HUES6 (cell line): ENCODE measurements at regions not wholly inside any gene's neighbourhood (a gene's known extent, or its start where the extent isn't known, plus 50 kb on each side); places are given as distances from the start of the nearest gene placed in this dataset.
"Not testable (repeated sequence)": the region's sequence is repeated elsewhere in the genome, so short reads cannot be mapped to it uniquely, and the experiment has no call there.

Experiments
- H3K27ac ChIP-seq: 2 replicates; pipeline ENCODE4 v1.7.0; 2013; ENCODE audit warnings: low read depth, mild to moderate bottlenecking, low read length, inconsistent platforms
- H3K27me3 ChIP-seq: 2 replicates; pipeline ENCODE4 v1.6.1; 2013; ENCODE audit warnings: low read length; ENCODE audit not compliant: control insufficient read depth, insufficient read depth
- H3K36me3 ChIP-seq: 2 replicates; pipeline ENCODE4 v1.6.1; 2013; ENCODE audit warnings: low read length; ENCODE audit not compliant: control insufficient read depth, insufficient read depth
- H3K4me1 ChIP-seq: 2 replicates; pipeline ENCODE4 v1.6.1; 2013; ENCODE audit warnings: low read length; ENCODE audit not compliant: control insufficient read depth, insufficient read depth
- H3K4me3 ChIP-seq: 2 replicates; pipeline ENCODE4 v1.5.1; 2013; ENCODE audit warnings: low read depth, low read length
- H3K9ac ChIP-seq: one replicate; pipeline ENCODE4 v1.6.1; 2013; ENCODE audit warnings: mild to moderate bottlenecking, low read length
- H3K9me3 ChIP-seq: 2 replicates; pipeline ENCODE4 v1.6.1; 2013; ENCODE audit warnings: low read depth, low read length; ENCODE audit not compliant: control insufficient read depth, insufficient read depth

DNA sequence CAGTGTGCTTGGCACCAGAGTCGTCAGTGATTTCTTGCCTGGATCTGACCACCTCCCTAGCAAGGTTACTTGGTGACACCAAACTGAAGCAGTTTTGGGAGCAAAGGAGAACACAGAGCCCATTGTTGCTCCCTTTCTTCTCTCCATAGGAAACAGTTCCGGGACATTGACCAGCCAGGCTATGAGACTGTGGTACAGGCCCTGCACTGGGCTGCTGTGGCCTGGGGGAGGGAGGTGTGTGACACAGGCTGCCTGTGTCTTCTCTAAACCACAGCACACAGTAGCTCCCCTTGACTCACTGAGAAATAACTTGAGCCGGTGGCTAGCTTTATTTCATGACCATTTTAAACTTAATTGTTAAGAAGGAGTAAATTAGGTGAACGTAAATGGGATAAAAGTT lies 214.8 kb upstream of the UBL3 start:
- H3K9me3 ChIP-seq = peaks cover 3% of the 10 kb centered on the region; the same call in 1 of the 2 replicates
- no peak overlapping the region for H3K4me3 ChIP-seq
- H3K27ac ChIP-seq = no peak overlapping the region
- H3K4me1 ChIP-seq = peaks cover 3% of the 10 kb centered on the region; the same call in 1 of the 2 replicates
- H3K9ac ChIP-seq = no peak overlapping the region
- no peaks in the 10 kb centered on the region for H3K27me3 ChIP-seq
- H3K36me3 ChIP-seq = no peaks in the 10 kb centered on the region

DNA sequence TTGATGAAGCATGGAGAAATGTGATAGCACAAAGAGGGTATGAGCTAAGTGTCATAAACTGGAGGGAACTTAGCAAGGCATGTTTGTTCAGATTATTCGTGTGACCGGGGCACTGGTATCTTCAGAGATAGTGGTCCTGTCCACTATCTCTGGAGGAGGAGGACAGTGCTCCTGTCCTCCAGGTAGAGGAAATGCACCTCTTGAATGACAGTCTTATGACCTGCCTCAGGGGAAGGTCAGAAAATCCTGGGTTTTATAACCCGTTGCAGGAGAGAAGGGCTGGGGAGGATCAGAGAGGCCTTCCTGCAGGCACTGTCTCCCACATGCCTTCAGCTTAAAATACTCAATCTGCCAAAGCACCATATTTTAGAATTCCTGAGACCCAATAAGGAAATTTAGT lies 213.5 kb upstream of the UBL3 start:
- Histone ChIP-seq H3K27me3 (no peaks in the 10 kb centered on the region), H3K36me3 (no peaks in the 10 kb centered on the region), H3K4me3 (no peak overlapping the region), H3K4me1 (peaks cover 3% of the 10 kb centered on the region; the same call in 1 of the 2 replicates), H3K9me3 (peaks cover 4% of the 10 kb centered on the region; the same call in 1 of the 2 replicates), H3K9ac (no peak overlapping the region), H3K27ac (no peak overlapping the region)

DNA sequence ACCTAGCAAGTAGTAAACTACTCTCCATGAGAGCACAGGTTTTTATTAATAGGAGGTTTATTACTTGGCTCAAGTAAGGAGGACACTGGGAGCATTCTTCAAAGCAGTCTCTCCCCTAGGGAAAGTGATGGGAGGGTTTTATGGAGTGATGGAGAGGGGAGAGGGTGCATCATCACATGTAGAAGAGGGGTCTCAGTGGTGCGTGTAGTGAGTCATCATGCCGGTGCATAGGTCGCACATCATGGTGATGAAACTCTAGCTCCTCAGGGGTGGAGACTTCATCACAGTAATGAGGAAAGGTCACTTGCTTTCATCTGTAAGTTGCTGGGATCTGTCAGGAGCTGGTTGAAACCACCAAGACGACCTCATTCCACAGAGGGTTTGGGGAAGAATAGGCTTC lies 210.8 kb upstream of the UBL3 start:
- H3K27me3 ChIP-seq = no peaks in the 10 kb centered on the region
- H3K4me3 ChIP-seq = no peak overlapping the region
- 0 out of 2 replicates have a peak, but pooled peaks cover 3% of the 10 kb centered on the region for H3K4me1 ChIP-seq
- peaks cover 24% of the 10 kb centered on the region for H3K9me3 ChIP-seq
- no peak overlapping the region for H3K9ac ChIP-seq
- no peak overlapping the region for H3K27ac ChIP-seq
- no peaks in the 10 kb centered on the region for H3K36me3 ChIP-seq

DNA sequence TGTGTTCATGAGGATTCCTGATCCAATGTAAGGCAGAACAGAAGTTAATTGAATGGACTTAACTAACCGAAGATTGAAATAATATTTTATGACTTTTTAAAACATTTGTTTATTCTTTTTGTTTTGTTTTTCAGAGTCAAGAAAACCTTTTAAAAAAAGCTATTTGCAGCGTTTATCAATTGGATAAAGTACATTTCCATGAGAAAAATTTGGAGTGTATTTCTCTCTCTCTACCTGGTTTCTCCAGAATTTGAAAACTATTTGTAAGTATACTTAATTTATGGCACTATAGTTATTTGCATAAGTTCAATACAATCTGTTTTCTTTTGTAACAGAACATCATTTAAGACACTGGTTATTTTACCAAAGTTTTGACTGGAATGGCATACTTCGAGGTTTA lies 208.0 kb upstream of the UBL3 start:
- H3K36me3 ChIP-seq = no peaks in the 10 kb centered on the region

DNA sequence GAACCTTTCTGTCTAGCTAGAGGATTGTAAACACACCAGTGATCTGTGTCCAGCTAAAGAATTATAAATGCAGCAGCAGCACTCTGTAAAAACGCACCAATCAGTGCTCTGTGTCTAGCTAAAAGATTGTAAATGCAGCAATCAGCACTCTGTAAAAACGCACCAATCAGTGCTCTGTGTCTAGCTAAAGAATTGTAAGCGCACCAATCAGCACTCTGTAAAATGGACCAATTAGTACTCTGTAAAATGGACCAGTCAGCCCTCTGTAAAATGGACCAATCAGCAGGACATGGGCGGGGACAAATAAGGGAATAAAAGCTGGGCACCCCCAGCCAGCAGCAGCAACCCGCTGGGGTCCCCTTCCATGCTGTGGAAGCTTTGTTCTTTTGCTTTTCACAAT lies 204.1 kb upstream of the UBL3 start:
- not testable (repeated sequence) for H3K4me3 ChIP-seq, H3K36me3 ChIP-seq, H3K9ac ChIP-seq, H3K27me3 ChIP-seq
- peaks cover 24% of the 10 kb centered on the region for H3K9me3 ChIP-seq
- 0 out of 2 replicates have a peak overlapping the region, but pooled peaks have one; percentile 42 for H3K27ac ChIP-seq
- H3K4me1 ChIP-seq = peaks cover 28% of the 10 kb centered on the region

More for the DNA sequence above, 208.0 kb upstream of the UBL3 start:
- no peak overlapping the region for H3K27ac ChIP-seq
- no peaks in the 10 kb centered on the region for H3K27me3 ChIP-seq
- H3K9ac ChIP-seq = no peak overlapping the region
- H3K4me1 ChIP-seq = peaks cover 12% of the 10 kb centered on the region
- no peak overlapping the region for H3K4me3 ChIP-seq
- H3K9me3 ChIP-seq = peaks cover 24% of the 10 kb centered on the region

DNA sequence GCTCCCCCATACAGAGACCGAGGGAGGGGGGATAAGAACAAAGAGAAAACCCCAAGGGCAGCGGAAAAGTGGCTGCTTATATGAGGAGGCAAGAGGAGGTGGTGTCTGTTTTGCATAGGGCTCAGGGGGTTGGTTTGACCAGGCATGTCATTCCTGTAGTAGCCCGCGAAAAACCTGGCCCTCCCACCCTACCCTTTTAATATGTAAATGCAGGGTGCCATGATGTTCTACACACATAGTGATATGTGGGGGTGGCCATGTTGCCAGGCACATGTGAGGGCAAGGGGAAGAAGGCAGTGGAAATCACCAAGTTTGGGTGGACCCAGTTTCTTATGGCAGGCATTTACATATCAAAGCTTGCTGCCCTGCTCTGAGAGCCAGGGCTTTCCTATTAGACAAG lies 203.5 kb upstream of the UBL3 start:
- Histone ChIP-seq H3K27ac (peak overlapping the region; percentile 83; the same call in 1 of the 2 replicates), H3K4me3 (peak overlapping the region; percentile 23; the same call in 1 of the 2 replicates), H3K9ac (peak overlapping the region; percentile 61), H3K36me3 (no peaks in the 10 kb centered on the region), H3K27me3 (no peaks in the 10 kb centered on the region), H3K4me1 (peaks cover 28% of the 10 kb centered on the region), H3K9me3 (peaks cover 24% of the 10 kb centered on the region)

DNA sequence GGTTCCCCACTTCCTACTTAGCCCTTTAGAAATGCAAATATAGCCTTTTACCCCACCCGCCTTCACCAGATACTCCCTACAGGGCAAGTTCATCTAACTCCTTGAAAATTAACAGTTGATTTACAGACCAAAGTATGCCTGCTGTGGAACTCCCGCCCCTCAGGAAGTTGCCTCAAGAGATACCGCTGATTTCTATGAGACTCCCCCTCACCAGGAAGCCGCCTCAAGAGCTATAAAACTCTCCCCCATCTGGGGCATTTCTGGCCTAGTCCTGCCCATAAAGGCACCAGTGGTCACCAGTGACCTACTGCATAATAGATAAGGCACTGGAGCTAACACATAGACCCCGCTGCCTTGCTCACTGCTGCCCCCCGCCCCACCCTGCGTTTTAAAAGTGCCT lies 201.7 kb upstream of the UBL3 start:
- Histone ChIP-seq H3K4me1 (peaks cover 28% of the 10 kb centered on the region), H3K27me3 (no peaks in the 10 kb centered on the region), H3K9ac (peak overlapping the region; percentile 68), H3K9me3 (peaks cover 9% of the 10 kb centered on the region; the same call in 1 of the 2 replicates), H3K4me3 (peak overlapping the region; percentile 41), H3K36me3 (no peaks in the 10 kb centered on the region), H3K27ac (peak overlapping the region; percentile 83; the same call in 1 of the 2 replicates)

DNA sequence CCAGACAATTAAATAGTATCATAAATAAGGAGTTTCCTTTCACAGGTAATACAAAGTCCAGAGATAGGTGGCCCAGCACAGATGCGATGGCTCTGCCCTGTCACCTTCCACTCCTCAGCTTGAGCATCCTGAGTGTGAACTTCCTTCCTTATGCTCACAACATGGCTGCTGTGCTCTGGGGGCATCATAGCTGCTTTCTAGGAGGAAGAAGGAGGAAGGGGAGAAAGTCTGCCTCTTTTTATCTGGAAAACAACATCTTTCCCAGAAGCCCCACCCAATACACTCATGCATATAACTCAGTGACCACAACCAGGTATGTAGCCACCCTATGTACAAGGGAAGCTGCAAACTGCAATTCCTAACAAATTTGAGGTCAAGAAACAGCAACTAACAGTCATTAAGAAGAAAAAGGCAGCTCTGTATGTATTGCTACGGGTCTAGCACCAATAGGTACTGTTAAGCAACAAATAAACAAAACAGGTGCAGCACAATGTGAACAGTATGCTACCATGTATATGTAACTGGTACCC lies 201.2 kb upstream of the UBL3 start:
- Histone ChIP-seq H3K9me3 (peaks cover 4% of the 10 kb centered on the region; the same call in 1 of the 2 replicates), H3K4me3 (peak overlapping the region; percentile 41; the same call in 1 of the 2 replicates), H3K4me1 (peaks cover 28% of the 10 kb centered on the region), H3K27me3 (no peaks in the 10 kb centered on the region), H3K36me3 (no peaks in the 10 kb centered on the region), H3K27ac (peak overlapping the region; percentile 81; the same call in 1 of the 2 replicates), H3K9ac (peak overlapping the region; percentile 62)

DNA sequence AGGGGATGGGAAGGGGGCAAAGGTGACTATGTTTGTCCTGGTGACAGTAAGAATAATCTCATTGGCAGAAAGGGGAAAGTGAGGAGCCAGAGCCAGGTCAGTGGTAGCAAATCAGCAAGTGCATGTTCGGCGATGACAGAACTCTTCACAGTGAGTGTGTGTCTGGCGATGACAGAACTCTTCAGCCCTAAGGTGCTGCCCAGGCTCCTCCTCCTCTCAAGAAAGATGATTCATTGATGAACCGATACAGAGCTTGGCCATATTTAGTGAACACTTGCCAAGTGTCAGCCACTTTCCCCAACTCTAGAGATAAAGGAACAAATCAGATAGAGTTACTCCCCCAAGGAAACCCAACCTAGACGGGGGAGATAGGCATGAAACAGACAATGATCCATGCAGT lies 199.3 kb upstream of the UBL3 start:
- Histone ChIP-seq H3K27ac (no peak overlapping the region), H3K4me1 (peaks cover 28% of the 10 kb centered on the region), H3K4me3 (no peak overlapping the region), H3K9me3 (0 out of 2 replicates have a peak, but pooled peaks cover 2% of the 10 kb centered on the region), H3K9ac (no peak overlapping the region), H3K36me3 (no peaks in the 10 kb centered on the region), H3K27me3 (no peaks in the 10 kb centered on the region)

DNA sequence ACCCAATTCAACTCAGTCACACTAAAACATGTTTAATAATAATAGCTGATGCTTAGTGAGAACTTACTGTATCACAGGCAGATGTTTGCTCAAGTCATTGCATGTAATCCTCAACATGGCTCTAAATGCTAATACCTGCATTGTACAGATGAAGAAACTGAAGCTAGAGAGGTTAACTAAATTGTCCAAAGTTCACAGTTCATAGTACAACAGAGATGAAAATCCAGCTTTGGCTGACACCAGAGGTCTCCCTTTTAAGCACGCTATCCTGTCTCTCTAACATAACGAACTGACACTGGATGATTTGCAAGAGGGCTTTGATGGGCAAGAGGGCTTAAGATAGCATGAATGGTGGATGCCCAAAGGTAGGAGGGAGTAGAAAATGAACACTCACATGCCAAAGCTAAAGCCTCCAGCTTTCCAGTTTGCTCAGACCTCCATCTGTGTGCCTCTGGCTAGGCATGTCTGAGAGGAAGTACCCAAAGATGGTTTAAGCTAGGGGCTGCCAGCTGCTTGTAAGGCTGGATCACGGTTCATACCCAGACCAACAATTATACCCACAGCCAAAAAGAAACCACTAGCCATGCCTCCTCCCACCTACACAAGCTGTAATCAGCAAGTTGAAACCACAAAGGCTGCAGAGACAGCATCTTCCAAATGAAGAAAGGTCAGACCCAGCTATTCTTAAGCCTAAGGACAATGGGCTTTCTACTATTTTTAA lies 196.9 kb upstream of the UBL3 start:
- no peak overlapping the region for H3K9ac ChIP-seq
- H3K4me3 ChIP-seq = no peak overlapping the region
- no peaks in the 10 kb centered on the region for H3K36me3 ChIP-seq
- H3K27me3 ChIP-seq = no peaks in the 10 kb centered on the region
- H3K4me1 ChIP-seq = peaks cover 16% of the 10 kb centered on the region
- H3K27ac ChIP-seq = no peak overlapping the region
- peaks cover 5% of the 10 kb centered on the region for H3K9me3 ChIP-seq
